GM13977 (cell line): ENCODE measurements at regions not wholly inside any gene's neighbourhood (a gene's known extent, or its start where the extent isn't known, plus 50 kb on each side); places are given as distances from the start of the nearest gene placed in this dataset.

ENCODE experiments used
- DNase-seq: peaks from one replicate; pipeline ENCODE4 v3.0.0; 2012; ENCODE audit warnings: low spot score
- CTCF ChIP-seq: IDR thresholded peaks from 2 replicates; pipeline ENCODE4 v1.5.1; 2012; ENCODE audit warnings: mild to moderate bottlenecking, control low read depth; ENCODE audit not compliant: insufficient read depth; ENCODE audit errors: extremely low read depth, missing control alignments
- in situ Hi-C: fragments of 300-500 bp; cut with MboI; formaldehyde crosslinking; loops from one replicate; pipeline ENCODE4 v1.12.0; 2022; ENCODE audit warnings: low sequenced_read_pairs, low pct_unique_long_range_greater_than_20kb, mixed read lengths, inconsistent platforms; ENCODE audit not compliant: unreplicated experiment

DNA sequence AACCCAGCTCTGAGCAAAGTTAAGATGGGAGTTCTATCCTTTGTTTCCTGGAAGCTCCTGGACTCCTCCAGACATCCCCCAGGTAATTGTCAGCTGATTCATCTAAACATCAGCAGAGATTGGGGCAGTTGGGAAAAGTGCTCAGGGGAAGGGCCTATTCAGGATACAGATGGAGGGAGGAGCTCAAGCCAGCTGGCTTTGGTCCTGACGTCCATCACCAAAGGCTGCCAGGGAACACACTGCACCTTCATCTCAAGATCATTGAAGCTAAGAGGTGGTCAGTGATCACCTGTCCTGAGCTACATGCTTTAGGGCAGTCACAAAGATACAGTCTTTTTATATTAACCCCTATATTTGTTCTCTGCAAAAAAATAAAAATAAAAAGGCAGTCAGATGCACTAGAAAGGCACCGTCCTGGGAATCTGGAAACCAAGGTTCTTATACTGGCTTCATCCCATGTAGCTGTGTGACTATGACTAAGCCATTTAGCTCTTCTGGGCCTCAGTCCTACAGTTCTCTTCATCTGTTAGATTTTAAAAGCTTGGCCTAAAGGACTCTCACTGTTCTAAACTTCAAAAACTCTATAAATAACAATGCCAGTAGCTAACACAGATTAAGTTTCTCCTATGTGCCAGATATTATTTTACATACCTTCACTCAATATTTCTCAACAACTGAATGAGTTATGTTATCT, 446.5 kb downstream of the BCL11A start:
- no peak for TF ChIP-seq CTCF
- DNase-seq = no peak
- in situ Hi-C loops = no loop called here

GRCh38 chr2:60105906-60106305, 447.5 kb downstream of the BCL11A start:
- no peak for DNase-seq
- no peak for TF ChIP-seq CTCF
- in situ Hi-C loops = no loop called here

DNA sequence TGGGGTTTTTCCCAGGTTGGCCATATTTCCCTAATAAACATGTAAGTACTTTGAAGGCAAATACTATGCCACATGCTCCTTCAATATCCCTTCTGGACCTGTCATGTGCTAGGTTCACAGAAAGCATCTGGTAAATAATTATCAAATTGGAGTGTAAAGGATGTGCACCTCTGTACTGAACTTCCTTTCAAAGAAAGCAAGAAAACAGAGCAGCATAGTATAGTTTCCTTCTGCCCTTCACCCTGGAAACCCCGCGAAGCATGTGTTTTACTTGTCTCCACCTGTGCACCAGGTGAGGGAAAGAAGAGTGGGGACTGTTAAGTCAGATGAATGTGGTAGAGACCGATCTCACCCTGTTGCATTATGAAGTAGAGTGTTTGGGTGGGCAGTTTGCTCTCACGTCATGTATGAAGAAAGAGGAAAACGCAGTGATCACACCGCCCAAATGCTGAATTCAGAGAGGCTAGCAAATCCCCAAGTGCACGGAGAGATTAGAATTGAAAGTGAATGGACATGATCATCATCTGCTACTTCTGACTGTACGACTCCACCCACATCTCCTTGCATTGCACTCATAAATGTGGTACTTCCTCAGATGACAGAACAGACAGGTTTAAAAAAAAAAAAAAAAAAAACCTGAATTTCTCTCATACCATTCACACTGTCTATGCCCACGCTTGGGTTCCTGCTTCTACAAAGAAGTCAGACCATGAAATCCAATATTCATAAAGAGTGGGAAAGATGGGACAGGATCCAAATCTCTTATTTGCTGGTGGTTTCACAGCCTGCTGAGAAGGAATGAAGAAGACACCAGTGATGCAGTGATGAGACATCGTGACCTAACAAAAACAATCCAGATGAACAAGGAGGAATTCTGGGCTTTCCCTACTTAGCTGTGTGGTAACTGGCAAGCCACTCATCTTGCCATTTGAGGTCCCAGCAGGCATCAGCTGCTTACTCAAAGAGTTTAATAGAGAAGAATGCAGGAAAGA, 448.6 kb downstream of the BCL11A start:
- DNase-seq = no peak
- no peak for TF ChIP-seq CTCF
- in situ Hi-C loops = no loop called here

- in situ Hi-C loops = no loop called here
These were observed 453.4 kb downstream of the BCL11A start for GRCh38 chr2:60100034-60100433.

DNA sequence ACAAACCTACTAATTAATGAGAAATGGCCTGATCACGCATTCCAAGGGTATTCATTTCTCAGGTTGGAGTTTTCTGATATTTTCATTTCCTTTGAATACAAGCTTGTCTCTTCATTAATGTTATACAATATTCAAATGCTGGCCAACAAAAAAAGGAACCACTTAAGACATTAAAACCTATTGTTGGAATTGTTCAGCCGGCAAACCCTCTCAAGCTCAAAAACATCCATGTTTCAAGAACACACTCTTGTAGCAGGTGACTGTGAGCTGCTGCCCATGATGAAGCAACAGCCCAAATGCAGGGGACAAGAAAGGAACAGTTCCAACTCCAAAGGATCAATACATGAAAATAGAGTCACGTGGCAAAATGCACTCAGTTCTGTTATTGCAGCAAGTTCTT, 454.5 kb downstream of the BCL11A start:
- in situ Hi-C loops = no loop called here
- TF ChIP-seq CTCF = no peak
- no peak for DNase-seq

More at GRCh38 chr2:60100034-60100433, 453.4 kb downstream of the BCL11A start:
- DNase-seq = no peak
- TF ChIP-seq CTCF = no peak

GRCh38 chr2:60097298-60097697, 456.2 kb downstream of the BCL11A start:
- in situ Hi-C loops = no loop called here
- DNase-seq = no peak
- TF ChIP-seq CTCF = no peak
